Liver (tissue), 8 donors: ENCODE measurements at regions not wholly inside any gene's neighbourhood (a gene's known extent, or its start where the extent isn't known, plus 50 kb on each side); places are given as distances from the start of the nearest gene placed in this dataset.

Source experiments
- DNase-seq: peaks from one replicate; pipeline ENCODE4 v3.0.0-alpha.2; 2017; ENCODE audit warnings: low spot score
- H3K27ac ChIP-seq, 2 donors: one replicate each; pipeline ENCODE4 v1.7.0; 2013; ENCODE audit warnings: inconsistent platforms in 2 of 2, low read length in 2 of 2, control low read depth in 1 of 2, low read depth in 1 of 2, mild to moderate bottlenecking in 1 of 2
- H3K27me3 ChIP-seq, 4 donors: one replicate each; pipeline versions ENCODE4 v1.6.1 to v1.7.0; 2013; ENCODE audit warnings: low read length in 3 of 4, inconsistent platforms in 1 of 4, mild to moderate bottlenecking in 1 of 4, moderate library complexity in 1 of 4; ENCODE audit not compliant: control insufficient read depth in 4 of 4, insufficient read depth in 4 of 4
- H3K36me3 ChIP-seq, 4 donors: one replicate each; pipeline versions ENCODE4 v1.6.1 to v1.7.0; 2013; ENCODE audit warnings: low read length in 3 of 4, mild to moderate bottlenecking in 3 of 4, low read depth in 1 of 4, moderate library complexity in 1 of 4; ENCODE audit not compliant: control insufficient read depth in 4 of 4, insufficient read depth in 3 of 4
- H3K4me1 ChIP-seq, 4 donors: one replicate each; pipeline versions ENCODE4 v1.6.1 to v1.7.0; 2013; ENCODE audit warnings: low read length in 3 of 4, mild to moderate bottlenecking in 3 of 4, moderate library complexity in 1 of 4; ENCODE audit not compliant: control insufficient read depth in 4 of 4, insufficient read depth in 4 of 4
- H3K4me3 ChIP-seq, 3 donors: one replicate each; pipeline versions ENCODE4 v1.6.1 to v1.7.0; 2013; ENCODE audit warnings: low read length in 3 of 3, control low read depth in 1 of 3, low read depth in 1 of 3, mild to moderate bottlenecking in 1 of 3
- H3K9ac ChIP-seq, 2 donors: one replicate each; pipeline ENCODE4 v1.7.0; 2013; ENCODE audit warnings: low read length in 2 of 2, mild to moderate bottlenecking in 2 of 2, moderate library complexity in 2 of 2, control low read depth in 1 of 2, low read depth in 1 of 2
- H3K9me3 ChIP-seq, 4 donors: one replicate each; pipeline versions ENCODE4 v1.6.1 to v1.7.0; 2013; ENCODE audit warnings: low read length in 3 of 4; ENCODE audit not compliant: control insufficient read depth in 4 of 4
- CTCF ChIP-seq: fragments of 150-350 bp; IDR thresholded peaks from 2 replicates; pipeline ENCODE4 v1.5.1; 2017; ENCODE audit warnings: improper control_type of control experiment, low read depth, low read length; ENCODE audit not compliant: missing input control
- EGR1 ChIP-seq, 2 donors: IDR thresholded peaks; 2 replicates each; pipeline ENCODE4 v1.6.1; 2016 to 2018; ENCODE audit warnings: antibody characterized with exemption in 2 of 2, low read depth in 2 of 2
- FOXA1 ChIP-seq: IDR thresholded peaks from 2 replicates; pipeline ENCODE4 v1.6.1; 2016; ENCODE audit warnings: antibody characterized with exemption
- GABPA ChIP-seq, 2 donors: IDR thresholded peaks in 1 of 2; conservative IDR thresholded peaks in 1 of 2; 2 replicates each; pipeline ENCODE4 v1.6.1; 2016; ENCODE audit warnings: antibody characterized with exemption in 2 of 2, mild to moderate bottlenecking in 1 of 2, moderate library complexity in 1 of 2
- HNF4A ChIP-seq, 2 donors: conservative IDR thresholded peaks; 2 replicates each; pipeline ENCODE4 v1.6.1; 2016; ENCODE audit warnings: antibody characterized with exemption in 2 of 2, mild to moderate bottlenecking in 2 of 2
- HNF4G ChIP-seq: IDR thresholded peaks from 2 replicates; pipeline ENCODE4 v1.6.1; 2016; ENCODE audit warnings: antibody characterized with exemption
- NR2F2 ChIP-seq: IDR thresholded peaks from 2 replicates; pipeline ENCODE4 v1.6.1; 2016; ENCODE audit warnings: antibody characterized with exemption
- RAD21 ChIP-seq, 2 donors: IDR thresholded peaks; 2 replicates each; pipeline ENCODE4 v1.6.1; 2016; ENCODE audit warnings: antibody characterized with exemption in 2 of 2, mild to moderate bottlenecking in 2 of 2
- TAF1 ChIP-seq: conservative IDR thresholded peaks from 2 replicates; pipeline ENCODE4 v1.6.1; 2016; ENCODE audit warnings: antibody characterized with exemption, mild to moderate bottlenecking
- YY1 ChIP-seq: IDR thresholded peaks from 2 replicates; pipeline ENCODE4 v1.6.1; 2016; ENCODE audit warnings: antibody characterized with exemption, mild to moderate bottlenecking
- WGBS: extraction: QIAGEN DNeasy Blood & Tissue Kit; methylation state at CpG from one replicate; pipeline ENCODE4 v1.1.7; 2013; 5-methylcytosine and 5-hydroxymethylcytosine counted together
- TF ChIP-seq, protein P1 (sequence below): IDR thresholded peaks from 2 replicates; pipeline ENCODE4 v1.6.1; 2016; ENCODE audit warnings: antibody characterized with exemption, mild to moderate bottlenecking
- TF ChIP-seq, protein P2 (sequence below): IDR thresholded peaks from 2 replicates; pipeline ENCODE4 v1.6.1; 2016; ENCODE audit warnings: antibody characterized with exemption
- TF ChIP-seq, protein P3 (sequence below): IDR thresholded peaks from 2 replicates; pipeline ENCODE4 v1.6.1; 2016; ENCODE audit warnings: antibody characterized with exemption
- donor health status: healthy.
- donor health status: healthy.
- donor health status: healthy.
- donor health status: healthy.
- donor health status: healthy.

DNA sequence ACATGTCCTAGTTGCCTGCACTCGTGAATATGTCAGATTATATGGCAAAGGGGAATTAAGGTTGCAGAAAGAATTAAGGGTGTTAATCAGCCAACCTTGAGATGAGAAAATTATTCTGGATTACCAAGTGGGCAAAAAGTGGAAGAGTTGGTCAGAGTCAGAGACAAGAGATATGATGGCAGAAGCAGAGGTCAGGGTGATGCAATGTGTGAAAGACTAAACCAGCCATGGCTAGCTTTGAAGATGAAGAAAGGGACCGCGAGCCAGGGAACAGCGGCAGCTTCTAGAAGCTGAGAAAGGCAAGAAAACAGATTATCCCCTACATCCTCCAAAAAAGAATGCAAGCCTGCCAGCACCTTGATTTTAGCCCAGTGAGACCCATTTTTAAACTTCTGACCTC is 385.6 kb downstream of the HNRNPD start:
- Histone ChIP-seq H3K9me3 (no peaks in the 10 kb centered on the region), H3K27ac (no peak overlapping the region), H3K4me3 (no peak overlapping the region), H3K27me3 (no peaks in the 10 kb centered on the region), H3K9ac (no peak overlapping the region), H3K4me1 (no peaks in the 10 kb centered on the region), H3K36me3 (no peaks in the 10 kb centered on the region)
- 72% methylated on average over 4 of the region's 4 CpGs for WGBS
- TF ChIP-seq EGR1 (IDR thresholded peaks at IDR 0.05; ENCODE audit: low read depth in 2 of 2) (no peak), NR2F2 (no peak), FOXA1 (no peak)
- TF ChIP-seq, protein P1, sequence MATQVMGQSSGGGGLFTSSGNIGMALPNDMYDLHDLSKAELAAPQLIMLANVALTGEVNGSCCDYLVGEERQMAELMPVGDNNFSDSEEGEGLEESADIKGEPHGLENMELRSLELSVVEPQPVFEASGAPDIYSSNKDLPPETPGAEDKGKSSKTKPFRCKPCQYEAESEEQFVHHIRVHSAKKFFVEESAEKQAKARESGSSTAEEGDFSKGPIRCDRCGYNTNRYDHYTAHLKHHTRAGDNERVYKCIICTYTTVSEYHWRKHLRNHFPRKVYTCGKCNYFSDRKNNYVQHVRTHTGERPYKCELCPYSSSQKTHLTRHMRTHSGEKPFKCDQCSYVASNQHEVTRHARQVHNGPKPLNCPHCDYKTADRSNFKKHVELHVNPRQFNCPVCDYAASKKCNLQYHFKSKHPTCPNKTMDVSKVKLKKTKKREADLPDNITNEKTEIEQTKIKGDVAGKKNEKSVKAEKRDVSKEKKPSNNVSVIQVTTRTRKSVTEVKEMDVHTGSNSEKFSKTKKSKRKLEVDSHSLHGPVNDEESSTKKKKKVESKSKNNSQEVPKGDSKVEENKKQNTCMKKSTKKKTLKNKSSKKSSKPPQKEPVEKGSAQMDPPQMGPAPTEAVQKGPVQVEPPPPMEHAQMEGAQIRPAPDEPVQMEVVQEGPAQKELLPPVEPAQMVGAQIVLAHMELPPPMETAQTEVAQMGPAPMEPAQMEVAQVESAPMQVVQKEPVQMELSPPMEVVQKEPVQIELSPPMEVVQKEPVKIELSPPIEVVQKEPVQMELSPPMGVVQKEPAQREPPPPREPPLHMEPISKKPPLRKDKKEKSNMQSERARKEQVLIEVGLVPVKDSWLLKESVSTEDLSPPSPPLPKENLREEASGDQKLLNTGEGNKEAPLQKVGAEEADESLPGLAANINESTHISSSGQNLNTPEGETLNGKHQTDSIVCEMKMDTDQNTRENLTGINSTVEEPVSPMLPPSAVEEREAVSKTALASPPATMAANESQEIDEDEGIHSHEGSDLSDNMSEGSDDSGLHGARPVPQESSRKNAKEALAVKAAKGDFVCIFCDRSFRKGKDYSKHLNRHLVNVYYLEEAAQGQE = no peak
- no peak for DNase-seq

- Histone ChIP-seq H3K36me3 (no peaks in the 10 kb centered on the region), H3K27me3 (no peaks in the 10 kb centered on the region), H3K9ac (no peak overlapping the region), H3K27ac (no peak overlapping the region), H3K4me3 (no peak overlapping the region), H3K9me3 (no peaks in the 10 kb centered on the region), H3K4me1 (no peaks in the 10 kb centered on the region)
- 94% methylated on average over 3 of the region's 3 CpGs for WGBS
- DNase-seq = no peak
- no peak for TF ChIP-seq CTCF
- TF ChIP-seq, protein P2, sequence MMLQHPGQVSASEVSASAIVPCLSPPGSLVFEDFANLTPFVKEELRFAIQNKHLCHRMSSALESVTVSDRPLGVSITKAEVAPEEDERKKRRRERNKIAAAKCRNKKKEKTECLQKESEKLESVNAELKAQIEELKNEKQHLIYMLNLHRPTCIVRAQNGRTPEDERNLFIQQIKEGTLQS = no peak
- TF ChIP-seq YY1 = no peak
- TF ChIP-seq RAD21 (IDR thresholded peaks at IDR 0.05) = no peak
- no peak for TF ChIP-seq TAF1
- TF ChIP-seq HNF4G = no peak
- TF ChIP-seq EGR1 (IDR thresholded peaks at IDR 0.05; ENCODE audit: low read depth in 2 of 2) = no peak
- TF ChIP-seq GABPA (IDR thresholded peaks at IDR 0.05 in 1 of 2, conservative IDR thresholded peaks at IDR 0.05 in 1 of 2) = no peak
- TF ChIP-seq, protein P3, sequence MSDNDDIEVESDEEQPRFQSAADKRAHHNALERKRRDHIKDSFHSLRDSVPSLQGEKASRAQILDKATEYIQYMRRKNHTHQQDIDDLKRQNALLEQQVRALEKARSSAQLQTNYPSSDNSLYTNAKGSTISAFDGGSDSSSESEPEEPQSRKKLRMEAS = no peak
- TF ChIP-seq HNF4A (conservative IDR thresholded peaks at IDR 0.05) = no peak
- TF ChIP-seq FOXA1 = no peak
Observed at GRCh38 chr4:81984746-81985145, 389.0 kb downstream of the HNRNPD start.
